Keratinocyte (primary cell): ENCODE measurements at regions not wholly inside any gene's neighbourhood (a gene's known extent, or its start where the extent isn't known, plus 50 kb on each side); places are given as distances from the start of the nearest gene placed in this dataset.

ENCODE experiments used
- DNase-seq: peaks from one replicate; pipeline ENCODE4 v3.0.0-alpha.2; 2011; ENCODE audit warnings: low read depth, missing footprints, low spot score
- FAIRE-seq: peaks from 2 replicates; lab custom pipeline; 2011; peaks lifted over from hg19 to GRCh38; lab: Jason Lieb, UNC
- H2AFZ ChIP-seq: 2 replicates; pipeline ENCODE4 v1.6.0; 2012; ENCODE audit warnings: low read length, control low read depth, inconsistent platforms; ENCODE audit not compliant: control insufficient read depth
- H3K27ac ChIP-seq: 2 replicates; pipeline ENCODE4 v1.5.1; 2011; ENCODE audit warnings: low read length; ENCODE audit not compliant: control insufficient read depth, insufficient read depth
- H3K27me3 ChIP-seq: 3 replicates; pipeline ENCODE4 v1.6.0; 2011; ENCODE audit warnings: low read length; ENCODE audit not compliant: control insufficient read depth, insufficient read depth; ENCODE audit errors: extremely low read depth
- H3K36me3 ChIP-seq, 2 experiments: 2 replicates in 1 of 2; 3 replicates in 1 of 2; pipeline ENCODE4 v1.5.1; 2011; ENCODE audit warnings: low read length in 2 of 2, mild to moderate bottlenecking in 1 of 2; ENCODE audit not compliant: control insufficient read depth in 2 of 2, insufficient read depth in 2 of 2; ENCODE audit errors: extremely low read depth in 1 of 2
- H3K4me1 ChIP-seq: 3 replicates; pipeline ENCODE4 v1.5.1; 2011; ENCODE audit warnings: low read length; ENCODE audit not compliant: control insufficient read depth, insufficient read depth; ENCODE audit errors: extremely low read depth
- H3K4me2 ChIP-seq: 3 replicates; pipeline ENCODE4 v1.6.0; 2011; ENCODE audit warnings: low read depth, low read length; ENCODE audit not compliant: control insufficient read depth, insufficient read depth; ENCODE audit errors: extremely low read depth
- H3K4me3 ChIP-seq, 3 experiments: fragments of 200-600 bp in 1 of 3; sonication (generic) in 1 of 3; 2 replicates in 2 of 3; 3 replicates in 1 of 3; pipeline ENCODE4 v1.5.1; 2011 to 2016; ENCODE audit warnings: low read length in 3 of 3, mild to moderate bottlenecking in 3 of 3, control low read depth in 2 of 3, inconsistent platforms in 1 of 3, low read depth in 1 of 3, mixed read lengths in 1 of 3, mixed run types in 1 of 3, moderate library complexity in 1 of 3; ENCODE audit not compliant: control insufficient read depth in 2 of 3, insufficient read depth in 2 of 3; ENCODE audit errors: extremely low read depth in 1 of 3
- H3K79me2 ChIP-seq: 2 replicates; pipeline ENCODE4 v1.6.0; 2012; ENCODE audit warnings: low read length; ENCODE audit not compliant: control insufficient read depth, insufficient read depth
- H3K9ac ChIP-seq: 3 replicates; pipeline ENCODE4 v1.6.0; 2011; ENCODE audit warnings: low read length; ENCODE audit not compliant: control insufficient read depth, insufficient read depth; ENCODE audit errors: extremely low read depth
- H3K9me1 ChIP-seq: 3 replicates; pipeline ENCODE4 v1.6.0; 2011; ENCODE audit warnings: low read length; ENCODE audit not compliant: control insufficient read depth, insufficient read depth; ENCODE audit errors: extremely low read depth
- H3K9me3 ChIP-seq: 2 replicates; pipeline ENCODE4 v1.5.1; 2012; ENCODE audit warnings: low read depth, low read length; ENCODE audit not compliant: control insufficient read depth
- H4K20me1 ChIP-seq: 3 replicates; pipeline ENCODE4 v1.6.0; 2011; ENCODE audit warnings: low read length; ENCODE audit not compliant: control insufficient read depth, insufficient read depth; ENCODE audit errors: extremely low read depth
- EZH2 ChIP-seq: IDR thresholded peaks from one replicate; pipeline ENCODE4 v1.6.1; 2012; ENCODE audit warnings: inconsistent platforms, mild to moderate bottlenecking, low read length, moderate library complexity
- dilution Hi-C: fragments of 300-500 bp; cut with MboI; formaldehyde crosslinking; loops from one replicate; pipeline ENCODE4 v1.7.0; 2020; ENCODE audit warnings: low sequenced_read_pairs; ENCODE audit not compliant: extremely low pct_ligation_motif_present
- TF ChIP-seq, protein P1 (sequence below), 3 experiments: IDR thresholded peaks in 1 of 3; conservative IDR thresholded peaks in 1 of 3; optimal IDR thresholded peaks in 1 of 3; 2 replicates in 2 of 3; 3 replicates in 1 of 3; pipeline versions ENCODE3 to v1.5.1; 2011; ENCODE audit warnings: low read length in 3 of 3, mild to moderate bottlenecking in 3 of 3, moderate library complexity in 2 of 3, control low read depth in 1 of 3, inconsistent platforms in 1 of 3; ENCODE audit not compliant: insufficient read depth in 2 of 3; ENCODE audit errors: extremely low read depth in 1 of 3

DNA sequence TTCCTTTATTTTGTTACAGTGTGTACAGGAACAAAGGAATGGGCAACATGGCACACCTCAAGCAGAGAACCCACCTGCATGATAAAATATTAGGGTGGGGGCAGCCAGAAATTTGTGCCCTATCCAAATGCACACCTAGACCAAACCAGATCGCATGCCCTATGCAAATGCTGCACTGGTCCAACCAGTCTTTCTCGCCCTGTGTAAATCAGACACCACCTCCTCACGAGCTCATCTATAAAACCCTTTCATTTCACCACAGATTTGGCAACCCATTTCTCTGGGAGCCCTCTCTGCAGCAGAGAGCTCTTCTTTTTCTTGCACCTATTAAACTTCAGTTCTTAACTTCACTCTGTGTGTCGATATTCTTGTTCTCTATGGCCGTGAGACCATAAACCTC lies 1559.2 kb downstream of the SLITRK1 start:
- DNase-seq: no peak
- H3K9me1 ChIP-seq: no peaks in the 10 kb centered on the region
- H3K9me3 ChIP-seq: no peaks in the 10 kb centered on the region
- no peaks in the 10 kb centered on the region for H4K20me1 ChIP-seq
- no peak for FAIRE-seq
- H3K27me3 ChIP-seq: no peaks in the 10 kb centered on the region
- H3K4me1 ChIP-seq: no peaks in the 10 kb centered on the region
- dilution Hi-C loops: no loop called here
- no peak for TF ChIP-seq EZH2
- TF ChIP-seq, protein P1, sequence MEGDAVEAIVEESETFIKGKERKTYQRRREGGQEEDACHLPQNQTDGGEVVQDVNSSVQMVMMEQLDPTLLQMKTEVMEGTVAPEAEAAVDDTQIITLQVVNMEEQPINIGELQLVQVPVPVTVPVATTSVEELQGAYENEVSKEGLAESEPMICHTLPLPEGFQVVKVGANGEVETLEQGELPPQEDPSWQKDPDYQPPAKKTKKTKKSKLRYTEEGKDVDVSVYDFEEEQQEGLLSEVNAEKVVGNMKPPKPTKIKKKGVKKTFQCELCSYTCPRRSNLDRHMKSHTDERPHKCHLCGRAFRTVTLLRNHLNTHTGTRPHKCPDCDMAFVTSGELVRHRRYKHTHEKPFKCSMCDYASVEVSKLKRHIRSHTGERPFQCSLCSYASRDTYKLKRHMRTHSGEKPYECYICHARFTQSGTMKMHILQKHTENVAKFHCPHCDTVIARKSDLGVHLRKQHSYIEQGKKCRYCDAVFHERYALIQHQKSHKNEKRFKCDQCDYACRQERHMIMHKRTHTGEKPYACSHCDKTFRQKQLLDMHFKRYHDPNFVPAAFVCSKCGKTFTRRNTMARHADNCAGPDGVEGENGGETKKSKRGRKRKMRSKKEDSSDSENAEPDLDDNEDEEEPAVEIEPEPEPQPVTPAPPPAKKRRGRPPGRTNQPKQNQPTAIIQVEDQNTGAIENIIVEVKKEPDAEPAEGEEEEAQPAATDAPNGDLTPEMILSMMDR (optimal IDR thresholded peaks at IDR 0.05 in 1 of 3, IDR thresholded peaks at IDR 0.05 in 1 of 3, conservative IDR thresholded peaks at IDR 0.05 in 1 of 3; ENCODE audit: extremely low read depth in 1 of 3, insufficient read depth in 2 of 3, low read length in 3 of 3): no peak
- H3K27ac ChIP-seq: no peak overlapping the region
- H3K9ac ChIP-seq: no peak overlapping the region
- no peak overlapping the region for H3K4me2 ChIP-seq
- H2AFZ ChIP-seq: no peak overlapping the region
- H3K79me2 ChIP-seq: no peaks in the 10 kb centered on the region
- no peak overlapping the region for H3K4me3 ChIP-seq
- H3K36me3 ChIP-seq: no peaks in the 10 kb centered on the region

DNA sequence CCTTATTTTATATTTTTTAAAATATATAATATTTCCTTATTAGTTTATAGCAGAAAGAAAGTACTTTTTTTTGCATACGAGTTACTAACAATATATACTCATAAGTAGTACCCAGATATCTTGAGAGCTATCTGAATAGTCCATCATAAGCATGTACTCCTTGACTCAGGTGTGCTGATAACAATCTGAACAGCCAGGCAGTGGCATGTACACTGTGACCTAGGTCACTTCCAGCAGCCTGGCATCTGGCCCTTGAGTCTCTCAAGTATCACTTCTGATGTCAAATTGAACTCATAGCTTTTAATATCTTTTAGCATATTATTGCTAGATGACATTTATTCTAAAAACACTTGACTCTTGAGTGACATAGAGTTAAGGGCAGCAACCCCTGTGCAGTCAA lies 1576.7 kb downstream of the SLITRK1 start:
- DNase-seq (no peak), FAIRE-seq (no peak)
- dilution Hi-C loops: no loop called here
- no peaks in the 10 kb centered on the region for H3K9me3 ChIP-seq
- no peak overlapping the region for H3K9ac ChIP-seq
- no peaks in the 10 kb centered on the region for H3K79me2 ChIP-seq
- no peaks in the 10 kb centered on the region for H3K36me3 ChIP-seq
- no peak for TF ChIP-seq EZH2
- TF ChIP-seq, protein P1 (optimal IDR thresholded peaks at IDR 0.05 in 1 of 3, IDR thresholded peaks at IDR 0.05 in 1 of 3, conservative IDR thresholded peaks at IDR 0.05 in 1 of 3; ENCODE audit: extremely low read depth in 1 of 3, insufficient read depth in 2 of 3, low read length in 3 of 3): no peak
- H3K4me1 ChIP-seq: no peaks in the 10 kb centered on the region
- no peaks in the 10 kb centered on the region for H3K27me3 ChIP-seq
- no peak overlapping the region for H3K4me3 ChIP-seq
- H3K9me1 ChIP-seq: no peaks in the 10 kb centered on the region
- no peaks in the 10 kb centered on the region for H4K20me1 ChIP-seq
- H2AFZ ChIP-seq: no peak overlapping the region
- no peak overlapping the region for H3K27ac ChIP-seq
- H3K4me2 ChIP-seq: no peak overlapping the region
